Liver (tissue), 8 donors: ENCODE measurements at regions not wholly inside any gene's neighbourhood (a gene's known extent, or its start where the extent isn't known, plus 50 kb on each side); places are given as distances from the start of the nearest gene placed in this dataset.

ENCODE experiments used
- DNase-seq: peaks from one replicate; pipeline ENCODE4 v3.0.0-alpha.2; 2017; ENCODE audit warnings: low spot score
- H3K27ac ChIP-seq, 2 donors: one replicate each; pipeline ENCODE4 v1.7.0; 2013; ENCODE audit warnings: inconsistent platforms in 2 of 2, low read length in 2 of 2, control low read depth in 1 of 2, low read depth in 1 of 2, mild to moderate bottlenecking in 1 of 2
- H3K27me3 ChIP-seq, 4 donors: one replicate each; pipeline versions ENCODE4 v1.6.1 to v1.7.0; 2013; ENCODE audit warnings: low read length in 3 of 4, inconsistent platforms in 1 of 4, mild to moderate bottlenecking in 1 of 4, moderate library complexity in 1 of 4; ENCODE audit not compliant: control insufficient read depth in 4 of 4, insufficient read depth in 4 of 4
- H3K36me3 ChIP-seq, 4 donors: one replicate each; pipeline versions ENCODE4 v1.6.1 to v1.7.0; 2013; ENCODE audit warnings: low read length in 3 of 4, mild to moderate bottlenecking in 3 of 4, low read depth in 1 of 4, moderate library complexity in 1 of 4; ENCODE audit not compliant: control insufficient read depth in 4 of 4, insufficient read depth in 3 of 4
- H3K4me1 ChIP-seq, 4 donors: one replicate each; pipeline versions ENCODE4 v1.6.1 to v1.7.0; 2013; ENCODE audit warnings: low read length in 3 of 4, mild to moderate bottlenecking in 3 of 4, moderate library complexity in 1 of 4; ENCODE audit not compliant: control insufficient read depth in 4 of 4, insufficient read depth in 4 of 4
- H3K4me3 ChIP-seq, 3 donors: one replicate each; pipeline versions ENCODE4 v1.6.1 to v1.7.0; 2013; ENCODE audit warnings: low read length in 3 of 3, control low read depth in 1 of 3, low read depth in 1 of 3, mild to moderate bottlenecking in 1 of 3
- H3K9ac ChIP-seq, 2 donors: one replicate each; pipeline ENCODE4 v1.7.0; 2013; ENCODE audit warnings: low read length in 2 of 2, mild to moderate bottlenecking in 2 of 2, moderate library complexity in 2 of 2, control low read depth in 1 of 2, low read depth in 1 of 2
- H3K9me3 ChIP-seq, 4 donors: one replicate each; pipeline versions ENCODE4 v1.6.1 to v1.7.0; 2013; ENCODE audit warnings: low read length in 3 of 4; ENCODE audit not compliant: control insufficient read depth in 4 of 4
- EGR1 ChIP-seq, 2 donors: IDR thresholded peaks; 2 replicates each; pipeline ENCODE4 v1.6.1; 2016 to 2018; ENCODE audit warnings: antibody characterized with exemption in 2 of 2, low read depth in 2 of 2
- FOXA2 ChIP-seq: IDR thresholded peaks from 2 replicates; pipeline ENCODE4 v1.6.1; 2016; ENCODE audit warnings: antibody characterized with exemption
- GABPA ChIP-seq, 2 donors: IDR thresholded peaks in 1 of 2; conservative IDR thresholded peaks in 1 of 2; 2 replicates each; pipeline ENCODE4 v1.6.1; 2016; ENCODE audit warnings: antibody characterized with exemption in 2 of 2, mild to moderate bottlenecking in 1 of 2, moderate library complexity in 1 of 2
- HNF4G ChIP-seq: IDR thresholded peaks from 2 replicates; pipeline ENCODE4 v1.6.1; 2016; ENCODE audit warnings: antibody characterized with exemption
- JUND ChIP-seq, 2 donors: IDR thresholded peaks; 2 replicates each; pipeline ENCODE4 v1.6.1; 2016; ENCODE audit warnings: antibody characterized with exemption in 2 of 2
- MAX ChIP-seq: IDR thresholded peaks from 2 replicates; pipeline ENCODE4 v1.6.1; 2016; ENCODE audit warnings: antibody characterized with exemption
- NR2F2 ChIP-seq: IDR thresholded peaks from 2 replicates; pipeline ENCODE4 v1.6.1; 2016; ENCODE audit warnings: antibody characterized with exemption
- RAD21 ChIP-seq, 2 donors: IDR thresholded peaks; 2 replicates each; pipeline ENCODE4 v1.6.1; 2016; ENCODE audit warnings: antibody characterized with exemption in 2 of 2, mild to moderate bottlenecking in 2 of 2
- RXRA ChIP-seq, 2 donors: IDR thresholded peaks; 2 replicates each; pipeline ENCODE4 v1.6.1; 2017 to 2018; ENCODE audit warnings: antibody characterized with exemption in 2 of 2, mild to moderate bottlenecking in 1 of 2
- ZBTB33 ChIP-seq: IDR thresholded peaks from 2 replicates; pipeline ENCODE4 v1.6.1; 2016; ENCODE audit warnings: antibody characterized with exemption
- WGBS: extraction: QIAGEN DNeasy Blood & Tissue Kit; methylation state at CpG from one replicate; pipeline ENCODE4 v1.1.7; 2013; 5-methylcytosine and 5-hydroxymethylcytosine counted together
- TF ChIP-seq, protein P1 (sequence below): IDR thresholded peaks from 2 replicates; pipeline ENCODE4 v1.6.1; 2016; ENCODE audit warnings: antibody characterized with exemption
- TF ChIP-seq, protein P2 (sequence below): fragments of 150-350 bp; IDR thresholded peaks from 2 replicates; pipeline ENCODE4 v1.5.1; 2017; ENCODE audit warnings: improper control_type of control experiment, low read depth, low read length; ENCODE audit not compliant: missing input control
- donor health status: healthy.
- donor health status: healthy.
- donor health status: healthy.
- donor health status: healthy.
- donor health status: healthy.

- TF ChIP-seq, protein P1, sequence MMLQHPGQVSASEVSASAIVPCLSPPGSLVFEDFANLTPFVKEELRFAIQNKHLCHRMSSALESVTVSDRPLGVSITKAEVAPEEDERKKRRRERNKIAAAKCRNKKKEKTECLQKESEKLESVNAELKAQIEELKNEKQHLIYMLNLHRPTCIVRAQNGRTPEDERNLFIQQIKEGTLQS, result no peak
- TF ChIP-seq JUND (IDR thresholded peaks at IDR 0.05), result no peak
Measured at GRCh38 chr7:142592231-142592630, 157.0 kb upstream of the PRSS1 start (continued).

DNA sequence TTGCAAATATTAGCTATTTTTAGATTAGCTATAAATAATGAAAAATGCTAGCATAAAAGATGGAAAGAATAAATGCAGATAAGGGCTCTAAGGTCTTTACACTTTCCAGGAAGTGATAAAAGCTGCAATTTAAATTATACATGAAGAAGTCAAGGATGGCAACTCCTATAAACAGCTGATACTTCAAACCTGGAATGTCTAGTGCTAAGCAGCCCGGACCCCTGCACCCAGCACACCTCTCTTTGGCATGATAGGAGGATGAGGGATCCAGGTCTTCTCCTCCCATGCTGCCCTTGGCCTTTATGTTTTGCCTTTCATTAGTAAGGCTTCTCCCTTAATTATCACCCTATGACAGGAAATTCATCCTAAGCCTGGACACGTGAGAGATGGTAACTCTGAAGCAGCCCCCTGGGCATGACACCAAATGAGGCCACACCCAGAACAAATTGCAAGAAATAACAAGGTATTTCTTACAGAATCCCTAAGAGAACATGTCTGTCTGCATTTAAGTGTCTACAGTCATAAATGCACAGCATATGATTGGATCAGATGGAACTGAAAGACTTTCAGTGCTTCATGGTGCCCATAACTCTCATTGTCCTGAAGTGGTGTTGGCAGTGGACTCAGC lies 158.3 kb upstream of the PRSS1 start:
- no peak overlapping the region for H3K27ac ChIP-seq
- H3K9ac ChIP-seq, result no peak overlapping the region
- peaks cover 0 to 3% (median 0%) of the 10 kb centered on the region in 4 donors for H3K27me3 ChIP-seq
- no peak for DNase-seq
- H3K36me3 ChIP-seq, result no peaks in the 10 kb centered on the region
- TF ChIP-seq RAD21 (IDR thresholded peaks at IDR 0.05), result no peak
- TF ChIP-seq FOXA2, result no peak
- TF ChIP-seq, protein P2, sequence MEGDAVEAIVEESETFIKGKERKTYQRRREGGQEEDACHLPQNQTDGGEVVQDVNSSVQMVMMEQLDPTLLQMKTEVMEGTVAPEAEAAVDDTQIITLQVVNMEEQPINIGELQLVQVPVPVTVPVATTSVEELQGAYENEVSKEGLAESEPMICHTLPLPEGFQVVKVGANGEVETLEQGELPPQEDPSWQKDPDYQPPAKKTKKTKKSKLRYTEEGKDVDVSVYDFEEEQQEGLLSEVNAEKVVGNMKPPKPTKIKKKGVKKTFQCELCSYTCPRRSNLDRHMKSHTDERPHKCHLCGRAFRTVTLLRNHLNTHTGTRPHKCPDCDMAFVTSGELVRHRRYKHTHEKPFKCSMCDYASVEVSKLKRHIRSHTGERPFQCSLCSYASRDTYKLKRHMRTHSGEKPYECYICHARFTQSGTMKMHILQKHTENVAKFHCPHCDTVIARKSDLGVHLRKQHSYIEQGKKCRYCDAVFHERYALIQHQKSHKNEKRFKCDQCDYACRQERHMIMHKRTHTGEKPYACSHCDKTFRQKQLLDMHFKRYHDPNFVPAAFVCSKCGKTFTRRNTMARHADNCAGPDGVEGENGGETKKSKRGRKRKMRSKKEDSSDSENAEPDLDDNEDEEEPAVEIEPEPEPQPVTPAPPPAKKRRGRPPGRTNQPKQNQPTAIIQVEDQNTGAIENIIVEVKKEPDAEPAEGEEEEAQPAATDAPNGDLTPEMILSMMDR, result no peak
- no peak for TF ChIP-seq EGR1 (IDR thresholded peaks at IDR 0.05; ENCODE audit: low read depth in 2 of 2)
- no peak for TF ChIP-seq ZBTB33
- TF ChIP-seq, protein P1, result no peak
- TF ChIP-seq JUND (IDR thresholded peaks at IDR 0.05), result no peak
- TF ChIP-seq MAX, result no peak
- TF ChIP-seq NR2F2, result no peak
- no peak for TF ChIP-seq GABPA (IDR thresholded peaks at IDR 0.05 in 1 of 2, conservative IDR thresholded peaks at IDR 0.05 in 1 of 2)
- peaks cover 0 to 4% (median 0%) of the 10 kb centered on the region in 4 donors for H3K4me1 ChIP-seq
- WGBS, result 81% methylated on average over 2 of the region's 2 CpGs
- no peaks in the 10 kb centered on the region for H3K9me3 ChIP-seq
- H3K4me3 ChIP-seq, result no peak overlapping the region

GRCh38 chr7:142590077-142590476 lies 159.2 kb upstream of the PRSS1 start:
- peaks cover 0 to 4% (median 0%) of the 10 kb centered on the region in 4 donors for H3K4me1 ChIP-seq
- no peaks in the 10 kb centered on the region for H3K36me3 ChIP-seq
- no peak overlapping the region for H3K4me3 ChIP-seq
- no peak overlapping the region for H3K9ac ChIP-seq
- no peaks in the 10 kb centered on the region for H3K9me3 ChIP-seq
- DNase-seq, result no peak
- no peak overlapping the region for H3K27ac ChIP-seq
- H3K27me3 ChIP-seq, result no peaks in the 10 kb centered on the region
- 70% methylated on average over 4 of the region's 4 CpGs for WGBS
- TF ChIP-seq ZBTB33 (no peak), RXRA (IDR thresholded peaks at IDR 0.05) (peak in 1 of 2 donors; percentile 26), RAD21 (IDR thresholded peaks at IDR 0.05) (no peak), NR2F2 (no peak), HNF4G (no peak)
